Mucosa of rectum (tissue), 2 donors: ENCODE measurements at regions not wholly inside any gene's neighbourhood (a gene's known extent, or its start where the extent isn't known, plus 50 kb on each side); places are given as distances from the start of the nearest gene placed in this dataset.
"Not testable (repeated sequence)": the region's sequence is repeated elsewhere in the genome, so short reads cannot be mapped to it uniquely, and the experiment has no call there.

Experiments
- H3K27ac ChIP-seq, 2 donors: one replicate each; pipeline ENCODE4 v1.7.0; 2013; ENCODE audit warnings: inconsistent platforms in 2 of 2, low read depth in 2 of 2, low read length in 2 of 2
- H3K27me3 ChIP-seq, 2 donors: one replicate each; pipeline ENCODE4 v1.7.0; 2013; ENCODE audit warnings: low read length in 2 of 2; ENCODE audit not compliant: control insufficient read depth in 2 of 2, insufficient read depth in 2 of 2
- H3K36me3 ChIP-seq, 2 donors: one replicate each; pipeline ENCODE4 v1.7.0; 2013; ENCODE audit warnings: low read length in 2 of 2; ENCODE audit not compliant: control insufficient read depth in 2 of 2, insufficient read depth in 2 of 2
- H3K4me1 ChIP-seq, 2 donors: one replicate each; pipeline ENCODE4 v1.7.0; 2013; ENCODE audit warnings: low read length in 2 of 2, mild to moderate bottlenecking in 1 of 2; ENCODE audit not compliant: control insufficient read depth in 2 of 2, insufficient read depth in 2 of 2
- H3K4me3 ChIP-seq, 2 donors: one replicate each; pipeline ENCODE4 v1.7.0; 2013; ENCODE audit warnings: low read length in 2 of 2
- H3K9ac ChIP-seq, 2 donors: one replicate each; pipeline ENCODE4 v1.7.0; 2013; ENCODE audit warnings: low read length in 2 of 2, low read depth in 1 of 2, mild to moderate bottlenecking in 1 of 2
- H3K9me3 ChIP-seq, 2 donors: one replicate each; pipeline ENCODE4 v1.7.0; 2013; ENCODE audit warnings: low read length in 2 of 2; ENCODE audit not compliant: control insufficient read depth in 2 of 2
- donor health status: healthy.
- donor health status: Normal muscosa, but diverticular disease.

- H3K27me3 ChIP-seq = not testable (repeated sequence)
These were observed 877.9 kb upstream of the CDH18 start for GRCh38 chr5:20865892-20866291.

GRCh38 chr5:20833081-20833627, 845.2 kb upstream of the CDH18 start:
- Histone ChIP-seq H3K27ac (no peak overlapping the region), H3K9me3 (no peaks in the 10 kb centered on the region), H3K4me1 (no peaks in the 10 kb centered on the region), H3K27me3 (no peaks in the 10 kb centered on the region), H3K4me3 (no peak overlapping the region), H3K9ac (no peak overlapping the region), H3K36me3 (no peaks in the 10 kb centered on the region)

More at GRCh38 chr5:20865892-20866291, 877.9 kb upstream of the CDH18 start:
- H3K9ac ChIP-seq, H3K4me3 ChIP-seq, H3K27ac ChIP-seq, H3K36me3 ChIP-seq, H3K4me1 ChIP-seq, H3K9me3 ChIP-seq: not testable (repeated sequence)

- Histone ChIP-seq H3K9ac (no peak overlapping the region), H3K4me3 (no peak overlapping the region), H3K36me3 (no peaks in the 10 kb centered on the region), H3K4me1 (no peaks in the 10 kb centered on the region), H3K9me3 (no peaks in the 10 kb centered on the region), H3K27me3 (no peaks in the 10 kb centered on the region), H3K27ac (no peak overlapping the region)
These were observed 844.4 kb upstream of the CDH18 start for GRCh38 chr5:20832204-20833080.

GRCh38 chr5:20825951-20826350, 838.0 kb upstream of the CDH18 start:
- H3K36me3 ChIP-seq, H3K4me1 ChIP-seq, H3K4me3 ChIP-seq: not testable (repeated sequence)

GRCh38 chr5:20797216-20797615, 809.2 kb upstream of the CDH18 start:
- H3K4me3 ChIP-seq, H3K9me3 ChIP-seq, H3K36me3 ChIP-seq, H3K27me3 ChIP-seq, H3K4me1 ChIP-seq, H3K27ac ChIP-seq, H3K9ac ChIP-seq: not testable (repeated sequence)

More at GRCh38 chr5:20825951-20826350, 838.0 kb upstream of the CDH18 start:
- not testable (repeated sequence) for H3K9me3 ChIP-seq, H3K27me3 ChIP-seq, H3K27ac ChIP-seq, H3K9ac ChIP-seq

- H3K9ac ChIP-seq, H3K4me1 ChIP-seq, H3K36me3 ChIP-seq, H3K27ac ChIP-seq, H3K9me3 ChIP-seq, H3K27me3 ChIP-seq, H3K4me3 ChIP-seq: not testable (repeated sequence)
These were observed 796.8 kb upstream of the CDH18 start for GRCh38 chr5:20784755-20785154.

- not testable (repeated sequence) for H3K27me3 ChIP-seq, H3K27ac ChIP-seq, H3K4me1 ChIP-seq, H3K9ac ChIP-seq, H3K4me3 ChIP-seq, H3K9me3 ChIP-seq, H3K36me3 ChIP-seq
These were observed 795.5 kb upstream of the CDH18 start for GRCh38 chr5:20783484-20783883.

GRCh38 chr5:20771338-20771737, 783.3 kb upstream of the CDH18 start:
- not testable (repeated sequence) for H3K9ac ChIP-seq, H3K4me3 ChIP-seq, H3K27ac ChIP-seq, H3K9me3 ChIP-seq, H3K27me3 ChIP-seq, H3K36me3 ChIP-seq, H3K4me1 ChIP-seq

- not testable (repeated sequence) for H3K9ac ChIP-seq, H3K9me3 ChIP-seq
These were observed 777.1 kb upstream of the CDH18 start for GRCh38 chr5:20765074-20765473.

GRCh38 chr5:20759459-20759858, 771.5 kb upstream of the CDH18 start:
- H3K27ac ChIP-seq, H3K4me3 ChIP-seq, H3K9me3 ChIP-seq, H3K4me1 ChIP-seq, H3K27me3 ChIP-seq, H3K9ac ChIP-seq, H3K36me3 ChIP-seq: not testable (repeated sequence)

More at GRCh38 chr5:20765074-20765473, 777.1 kb upstream of the CDH18 start:
- H3K4me3 ChIP-seq, H3K36me3 ChIP-seq, H3K27me3 ChIP-seq, H3K27ac ChIP-seq, H3K4me1 ChIP-seq: not testable (repeated sequence)
